ENCODE measurements at regions not wholly inside any gene's neighbourhood (a gene's known extent, or its start where the extent isn't known, plus 50 kb on each side); places are given as distances from the start of the nearest gene placed in this dataset.

- H3K4me3 ChIP-seq, result no peak overlapping the region
- H3K4me1 ChIP-seq, result no peaks in the 10 kb centered on the region
- DNase-seq, result no peak
- H3K36me3 ChIP-seq, result no peaks in the 10 kb centered on the region
- no peaks in the 10 kb centered on the region for H3K9me3 ChIP-seq
- TF ChIP-seq, protein P1, sequence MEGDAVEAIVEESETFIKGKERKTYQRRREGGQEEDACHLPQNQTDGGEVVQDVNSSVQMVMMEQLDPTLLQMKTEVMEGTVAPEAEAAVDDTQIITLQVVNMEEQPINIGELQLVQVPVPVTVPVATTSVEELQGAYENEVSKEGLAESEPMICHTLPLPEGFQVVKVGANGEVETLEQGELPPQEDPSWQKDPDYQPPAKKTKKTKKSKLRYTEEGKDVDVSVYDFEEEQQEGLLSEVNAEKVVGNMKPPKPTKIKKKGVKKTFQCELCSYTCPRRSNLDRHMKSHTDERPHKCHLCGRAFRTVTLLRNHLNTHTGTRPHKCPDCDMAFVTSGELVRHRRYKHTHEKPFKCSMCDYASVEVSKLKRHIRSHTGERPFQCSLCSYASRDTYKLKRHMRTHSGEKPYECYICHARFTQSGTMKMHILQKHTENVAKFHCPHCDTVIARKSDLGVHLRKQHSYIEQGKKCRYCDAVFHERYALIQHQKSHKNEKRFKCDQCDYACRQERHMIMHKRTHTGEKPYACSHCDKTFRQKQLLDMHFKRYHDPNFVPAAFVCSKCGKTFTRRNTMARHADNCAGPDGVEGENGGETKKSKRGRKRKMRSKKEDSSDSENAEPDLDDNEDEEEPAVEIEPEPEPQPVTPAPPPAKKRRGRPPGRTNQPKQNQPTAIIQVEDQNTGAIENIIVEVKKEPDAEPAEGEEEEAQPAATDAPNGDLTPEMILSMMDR (IDR thresholded peaks at IDR 0.05), result no peak
- WGBS, 2 donors, result 73 to 92% methylated on average over 1 of the region's 1 CpG
- H3K27ac ChIP-seq, result no peak overlapping the region
- ATAC-seq, result no peak
- no peaks in the 10 kb centered on the region for H3K27me3 ChIP-seq
- intact Hi-C loops (cut with DNase I), result no loop called here
These were observed 525.5 kb downstream of the TENT5A start for GRCh38 chr6:81226957-81227356.

DNA sequence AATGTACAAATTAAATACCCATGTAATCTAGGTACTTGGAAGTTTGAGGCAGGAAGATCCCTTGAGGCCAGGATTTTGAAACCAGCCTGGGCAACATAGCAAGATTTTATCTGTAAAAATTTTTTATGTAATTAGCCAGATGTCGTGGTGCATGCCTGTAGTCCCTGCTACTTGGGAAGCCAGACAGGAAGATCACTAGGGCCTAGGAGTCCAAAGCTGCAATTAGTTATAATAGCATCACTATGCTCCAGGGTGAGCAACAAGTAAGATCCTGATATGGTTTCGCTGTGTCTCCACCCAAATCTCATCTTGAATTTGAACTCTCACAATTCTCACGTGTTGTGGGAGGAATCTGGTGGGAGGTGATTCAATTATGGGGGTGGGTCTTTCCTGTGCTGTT, 535.8 kb downstream of the TENT5A start:
- H3K27ac ChIP-seq, result no peak overlapping the region
- intact Hi-C loops (cut with DNase I), result no loop called here
- no peaks in the 10 kb centered on the region for H3K36me3 ChIP-seq
- TF ChIP-seq, protein P1 (IDR thresholded peaks at IDR 0.05), result no peak
- DNase-seq (no peak), ATAC-seq (no peak)
- no peaks in the 10 kb centered on the region for H3K4me1 ChIP-seq
- H3K4me3 ChIP-seq, result no peak overlapping the region
- WGBS, 2 donors, result 70 to 73% methylated on average over 3 of the region's 3 CpGs
- peaks cover 0 to 12% (median 0%) of the 10 kb centered on the region in 11 donors for H3K9me3 ChIP-seq
- no peaks in the 10 kb centered on the region for H3K27me3 ChIP-seq

- H3K4me1 ChIP-seq, result no peaks in the 10 kb centered on the region
- no peak overlapping the region for H3K27ac ChIP-seq
- intact Hi-C loops (cut with DNase I), result no loop called here
- TF ChIP-seq, protein P1 (IDR thresholded peaks at IDR 0.05), result no peak
- WGBS, 2 donors, result 86% methylated on average over 7 of the region's 7 CpGs
- H3K4me3 ChIP-seq, result no peak overlapping the region
- DNase-seq, result no peak
- H3K9me3 ChIP-seq, result peaks cover 0 to 12% (median 0%) of the 10 kb centered on the region in 11 donors
- no peaks in the 10 kb centered on the region for H3K36me3 ChIP-seq
- no peaks in the 10 kb centered on the region for H3K27me3 ChIP-seq
- no peak for ATAC-seq
These were observed 537.4 kb downstream of the TENT5A start for GRCh38 chr6:81215092-81215432.

GRCh38 chr6:81214414-81215091, 537.9 kb downstream of the TENT5A start:
- no peak for DNase-seq
- Histone ChIP-seq H3K4me1 (no peaks in the 10 kb centered on the region), H3K36me3 (no peaks in the 10 kb centered on the region), H3K9me3 (peaks cover 0 to 12% (median 0%) of the 10 kb centered on the region in 11 donors), H3K27ac (no peak overlapping the region), H3K27me3 (no peaks in the 10 kb centered on the region), H3K4me3 (no peak overlapping the region)
- intact Hi-C loops (cut with DNase I), result no loop called here
- WGBS, 2 donors, result 90 to 94% methylated on average over 15 of the region's 15 CpGs
- TF ChIP-seq, protein P1 (IDR thresholded peaks at IDR 0.05), result no peak
- no peak for ATAC-seq
